ENCODE measurements at regions not wholly inside any gene's neighbourhood (a gene's known extent, or its start where the extent isn't known, plus 50 kb on each side); places are given as distances from the start of the nearest gene placed in this dataset.

- TF ChIP-seq POLR2A (IDR thresholded peaks at IDR 0.05) (no peak), CTCF (IDR thresholded peaks at IDR 0.05) (no peak)
- H3K27me3 ChIP-seq, result no peaks in the 10 kb centered on the region
- no peak overlapping the region for H3K27ac ChIP-seq
- 82 to 86% methylated on average over 3 of the region's 3 CpGs for WGBS, 2 donors
- H3K9me3 ChIP-seq, result no peaks in the 10 kb centered on the region
- intact Hi-C loops (cut with DNase I), result no loop called here
- no peak for DNase-seq
- no peaks in the 10 kb centered on the region for H3K4me1 ChIP-seq
- H3K4me3 ChIP-seq, result no peak overlapping the region
- no peak for ATAC-seq
- no peaks in the 10 kb centered on the region for H3K36me3 ChIP-seq (replicated peaks in 1 of 2; ENCODE audit: insufficient read depth in 1 of 2, low read depth in 2 of 2)
These were observed 227.3 kb upstream of the RAB6C start for GRCh38 chr2:129752176-129752575.

- H3K4me3 ChIP-seq, result no peak overlapping the region
- DNase-seq (no peak), ATAC-seq (no peak)
- TF ChIP-seq POLR2A (IDR thresholded peaks at IDR 0.05), result no peak
- TF ChIP-seq CTCF (IDR thresholded peaks at IDR 0.05), result no peak
- H3K9me3 ChIP-seq, result no peaks in the 10 kb centered on the region
- no peaks in the 10 kb centered on the region for H3K36me3 ChIP-seq (replicated peaks in 1 of 2; ENCODE audit: insufficient read depth in 1 of 2, low read depth in 2 of 2)
- H3K27me3 ChIP-seq, result no peaks in the 10 kb centered on the region
- H3K4me1 ChIP-seq, result no peaks in the 10 kb centered on the region
- H3K27ac ChIP-seq, result no peak overlapping the region
- WGBS, 2 donors, result 83 to 93% methylated on average over 10 of the region's 10 CpGs
- intact Hi-C loops (cut with DNase I), result no loop called here
These were observed 226.8 kb upstream of the RAB6C start for GRCh38 chr2:129752686-129753085.

DNA sequence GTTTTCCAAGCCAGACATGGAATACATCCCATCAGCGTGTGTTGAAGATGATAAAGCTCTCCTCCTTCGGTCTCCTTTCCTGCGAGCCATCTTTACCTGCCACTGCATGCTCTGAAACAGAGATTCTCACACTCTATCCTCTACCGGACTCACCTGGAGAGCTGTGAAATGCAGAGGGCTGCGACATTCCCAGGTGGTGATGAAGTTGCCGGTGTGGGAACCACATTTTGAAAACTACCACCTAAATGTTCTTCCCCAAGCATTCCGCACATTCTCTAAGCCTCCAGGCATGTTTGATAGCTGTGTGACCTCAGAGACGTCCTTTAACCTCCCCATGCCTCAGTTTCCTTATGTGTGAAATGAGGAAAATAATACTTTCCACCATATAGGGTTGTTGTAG lies 226.2 kb upstream of the RAB6C start:
- intact Hi-C loops (cut with DNase I), result no loop called here
- TF ChIP-seq CTCF (IDR thresholded peaks at IDR 0.05) (no peak), POLR2A (IDR thresholded peaks at IDR 0.05) (no peak)
- no peaks in the 10 kb centered on the region for H3K36me3 ChIP-seq (replicated peaks in 1 of 2; ENCODE audit: insufficient read depth in 1 of 2, low read depth in 2 of 2)
- WGBS, 2 donors, result 64 to 71% methylated on average over 8 of the region's 8 CpGs
- no peak overlapping the region for H3K4me3 ChIP-seq
- H3K27me3 ChIP-seq, result no peaks in the 10 kb centered on the region
- no peak for ATAC-seq
- no peak overlapping the region for H3K27ac ChIP-seq
- no peaks in the 10 kb centered on the region for H3K9me3 ChIP-seq
- no peaks in the 10 kb centered on the region for H3K4me1 ChIP-seq
- no peak for DNase-seq

GRCh38 chr2:129754421-129754820 lies 225.0 kb upstream of the RAB6C start:
- no peak overlapping the region for H3K27ac ChIP-seq
- H3K27me3 ChIP-seq, result no peaks in the 10 kb centered on the region
- WGBS, 2 donors, result 90 to 91% methylated on average over 14 of the region's 14 CpGs
- H3K9me3 ChIP-seq, result no peaks in the 10 kb centered on the region
- no peak for ATAC-seq
- DNase-seq, result no peak
- TF ChIP-seq POLR2A (IDR thresholded peaks at IDR 0.05), result no peak
- no peak for TF ChIP-seq CTCF (IDR thresholded peaks at IDR 0.05)
- intact Hi-C loops (cut with DNase I), result no loop called here
- H3K4me1 ChIP-seq, result no peaks in the 10 kb centered on the region
- H3K36me3 ChIP-seq (replicated peaks in 1 of 2; ENCODE audit: insufficient read depth in 1 of 2, low read depth in 2 of 2), result no peaks in the 10 kb centered on the region
- no peak overlapping the region for H3K4me3 ChIP-seq

GRCh38 chr2:129754831-129755230 lies 224.6 kb upstream of the RAB6C start:
- Histone ChIP-seq H3K4me1 (no peaks in the 10 kb centered on the region), H3K36me3 (replicated peaks in 1 of 2; ENCODE audit: insufficient read depth in 1 of 2, low read depth in 2 of 2) (no peaks in the 10 kb centered on the region), H3K27ac (no peak overlapping the region), H3K9me3 (no peaks in the 10 kb centered on the region), H3K27me3 (no peaks in the 10 kb centered on the region), H3K4me3 (no peak overlapping the region)
- DNase-seq, result no peak
- intact Hi-C loops (cut with DNase I), result no loop called here
- TF ChIP-seq CTCF (IDR thresholded peaks at IDR 0.05) (no peak), POLR2A (IDR thresholded peaks at IDR 0.05) (no peak)
- 71% methylated on average over 4 to 6 of the region's 6 CpGs for WGBS, 2 donors
- ATAC-seq, result no peak
